ENCODE measurements at regions not wholly inside any gene's neighbourhood (a gene's known extent, or its start where the extent isn't known, plus 50 kb on each side); places are given as distances from the start of the nearest gene placed in this dataset.

- H3K36me3 ChIP-seq (ENCODE audit: control insufficient read depth in 4 of 4, insufficient read depth in 3 of 4, low read depth in 1 of 4, low read length in 3 of 4), result no peaks in the 10 kb centered on the region
- peaks cover 0 to 6% (median 1%) of the 10 kb centered on the region in 4 donors for H3K4me1 ChIP-seq (ENCODE audit: control insufficient read depth in 4 of 4, insufficient read depth in 4 of 4, low read length in 3 of 4)
- H3K9ac ChIP-seq (ENCODE audit: low read depth in 1 of 2, low read length in 2 of 2), result no peak overlapping the region
- H3K4me3 ChIP-seq (ENCODE audit: low read depth in 1 of 3, low read length in 3 of 3), result no peak overlapping the region
- TF ChIP-seq TAF1 (conservative IDR thresholded peaks at IDR 0.05) (no peak), SP1 (IDR thresholded peaks at IDR 0.05) (no peak)
- no peak overlapping the region for H3K27ac ChIP-seq (ENCODE audit: low read depth in 1 of 2, low read length in 2 of 2)
- WGBS, result 95% methylated on average over 4 of the region's 4 CpGs
- no peaks in the 10 kb centered on the region for H3K9me3 ChIP-seq (ENCODE audit: control insufficient read depth in 4 of 4, low read length in 3 of 4)
- DNase-seq (ENCODE audit: low spot score), result no peak
- no peaks in the 10 kb centered on the region for H3K27me3 ChIP-seq (ENCODE audit: control insufficient read depth in 4 of 4, insufficient read depth in 4 of 4, low read length in 3 of 4)
Observed at GRCh38 chr15:69532856-69533255, 80.2 kb downstream of the RPLP1 start.

GRCh38 chr15:69533522-69533921 lies 80.9 kb downstream of the RPLP1 start:
- Histone ChIP-seq H3K9ac (ENCODE audit: low read depth in 1 of 2, low read length in 2 of 2) (no peak overlapping the region), H3K4me3 (ENCODE audit: low read depth in 1 of 3, low read length in 3 of 3) (no peak overlapping the region), H3K27ac (ENCODE audit: low read depth in 1 of 2, low read length in 2 of 2) (no peak overlapping the region), H3K4me1 (ENCODE audit: control insufficient read depth in 4 of 4, insufficient read depth in 4 of 4, low read length in 3 of 4) (peaks cover 0 to 6% (median 1%) of the 10 kb centered on the region in 4 donors), H3K36me3 (ENCODE audit: control insufficient read depth in 4 of 4, insufficient read depth in 3 of 4, low read depth in 1 of 4, low read length in 3 of 4) (no peaks in the 10 kb centered on the region), H3K27me3 (ENCODE audit: control insufficient read depth in 4 of 4, insufficient read depth in 4 of 4, low read length in 3 of 4) (no peaks in the 10 kb centered on the region), H3K9me3 (ENCODE audit: control insufficient read depth in 4 of 4, low read length in 3 of 4) (no peaks in the 10 kb centered on the region)
- DNase-seq (ENCODE audit: low spot score), result no peak
- 70% methylated on average over 5 of the region's 5 CpGs for WGBS
- TF ChIP-seq MAX (IDR thresholded peaks at IDR 0.05) (no peak), YY1 (IDR thresholded peaks at IDR 0.05) (no peak), ATF3 (IDR thresholded peaks at IDR 0.05) (no peak), RXRA (IDR thresholded peaks at IDR 0.05) (no peak), REST (IDR thresholded peaks at IDR 0.05) (no peak), TAF1 (conservative IDR thresholded peaks at IDR 0.05) (no peak), EGR1 (IDR thresholded peaks at IDR 0.05; ENCODE audit: low read depth in 2 of 2) (no peak), HNF4G (IDR thresholded peaks at IDR 0.05) (no peak), CTCF (IDR thresholded peaks at IDR 0.05; ENCODE audit: low read depth, low read length, missing input control) (no peak)

- no peak overlapping the region for H3K27ac ChIP-seq (ENCODE audit: low read depth in 1 of 2, low read length in 2 of 2)
- no peaks in the 10 kb centered on the region for H3K36me3 ChIP-seq (ENCODE audit: control insufficient read depth in 4 of 4, insufficient read depth in 3 of 4, low read depth in 1 of 4, low read length in 3 of 4)
- H3K4me3 ChIP-seq (ENCODE audit: low read depth in 1 of 3, low read length in 3 of 3), result no peak overlapping the region
- 91% methylated on average over 4 of the region's 4 CpGs for WGBS
- DNase-seq (ENCODE audit: low spot score), result no peak
- peaks cover 0 to 2% (median 0%) of the 10 kb centered on the region in 4 donors for H3K4me1 ChIP-seq (ENCODE audit: control insufficient read depth in 4 of 4, insufficient read depth in 4 of 4, low read length in 3 of 4)
- no peaks in the 10 kb centered on the region for H3K27me3 ChIP-seq (ENCODE audit: control insufficient read depth in 4 of 4, insufficient read depth in 4 of 4, low read length in 3 of 4)
- no peaks in the 10 kb centered on the region for H3K9me3 ChIP-seq (ENCODE audit: control insufficient read depth in 4 of 4, low read length in 3 of 4)
- no peak overlapping the region for H3K9ac ChIP-seq (ENCODE audit: low read depth in 1 of 2, low read length in 2 of 2)
- TF ChIP-seq HNF4A (conservative IDR thresholded peaks at IDR 0.05), result no peak
- TF ChIP-seq ATF3 (IDR thresholded peaks at IDR 0.05), result no peak
- TF ChIP-seq FOXA1 (IDR thresholded peaks at IDR 0.05), result no peak
- no peak for TF ChIP-seq JUND (IDR thresholded peaks at IDR 0.05)
- no peak for TF ChIP-seq EGR1 (IDR thresholded peaks at IDR 0.05; ENCODE audit: low read depth in 2 of 2)
- TF ChIP-seq HNF4G (IDR thresholded peaks at IDR 0.05), result no peak
- TF ChIP-seq GABPA (IDR thresholded peaks at IDR 0.05 in 1 of 2, conservative IDR thresholded peaks at IDR 0.05 in 1 of 2), result no peak
- TF ChIP-seq RAD21 (IDR thresholded peaks at IDR 0.05), result no peak
- TF ChIP-seq SP1 (IDR thresholded peaks at IDR 0.05), result no peak
- no peak for TF ChIP-seq REST (IDR thresholded peaks at IDR 0.05)
- no peak for TF ChIP-seq NR2F2 (IDR thresholded peaks at IDR 0.05)
Observed at GRCh38 chr15:69535101-69535638, 82.6 kb downstream of the RPLP1 start.

Data from liver (tissue), 8 donors.